NCI-H146 (cell line): ENCODE measurements at regions not wholly inside any gene's neighbourhood (a gene's known extent, or its start where the extent isn't known, plus 50 kb on each side); places are given as distances from the start of the nearest gene placed in this dataset.

ENCODE experiments used
- DNase-seq: peaks from one replicate; lab custom pipeline; 2025; lab: John Stamatoyannopoulos, UW

- DNase-seq = no peak
Observed at GRCh38 chr2:67871686-67872412, 191.0 kb downstream of the C1D start.

- no peak for DNase-seq
Observed at GRCh38 chr2:67872481-67872880, 190.3 kb downstream of the C1D start.

- no peak for DNase-seq
Observed at GRCh38 chr2:67873916-67874315, 188.9 kb downstream of the C1D start.

- DNase-seq = no peak
Observed at GRCh38 chr2:67876176-67876575, 186.6 kb downstream of the C1D start.

- DNase-seq = no peak
Observed at GRCh38 chr2:67877301-67877700, 185.5 kb downstream of the C1D start.

GRCh38 chr2:67878743-67879142 is 184.1 kb downstream of the C1D start:
- no peak for DNase-seq

- no peak for DNase-seq
Observed at GRCh38 chr2:67879586-67880290, 183.1 kb downstream of the C1D start.

GRCh38 chr2:67880291-67880761 is 182.5 kb downstream of the C1D start:
- no peak for DNase-seq

GRCh38 chr2:67881816-67882215 is 181.0 kb downstream of the C1D start:
- no peak for DNase-seq

- DNase-seq = no peak
Observed at GRCh38 chr2:67883316-67884087, 179.3 kb downstream of the C1D start.

- DNase-seq = no peak
Observed at GRCh38 chr2:67888351-67889005, 174.3 kb downstream of the C1D start.

GRCh38 chr2:67889056-67889455 is 173.7 kb downstream of the C1D start:
- no peak for DNase-seq

- no peak for DNase-seq
Observed at GRCh38 chr2:67891642-67892041, 171.2 kb downstream of the C1D start.

GRCh38 chr2:67892339-67892846 is 170.4 kb downstream of the C1D start:
- DNase-seq = no peak

GRCh38 chr2:67895227-67895941 is 167.4 kb downstream of the C1D start:
- DNase-seq = no peak

- DNase-seq = no peak
Observed at GRCh38 chr2:67896076-67896475, 166.7 kb downstream of the C1D start.

- no peak for DNase-seq
Observed at GRCh38 chr2:67896476-67896875, 166.3 kb downstream of the C1D start.

GRCh38 chr2:67898595-67898994 is 164.2 kb downstream of the C1D start:
- no peak for DNase-seq

GRCh38 chr2:67899187-67899586 is 163.6 kb downstream of the C1D start:
- DNase-seq = peak; percentile 28

GRCh38 chr2:67900826-67901225 is 162.0 kb downstream of the C1D start:
- DNase-seq = no peak

GRCh38 chr2:67904566-67904965 is 158.2 kb downstream of the C1D start:
- no peak for DNase-seq
